ENCODE measurements at regions not wholly inside any gene's neighbourhood (a gene's known extent, or its start where the extent isn't known, plus 50 kb on each side); places are given as distances from the start of the nearest gene placed in this dataset.
"Not testable (repeated sequence)": the region's sequence is repeated elsewhere in the genome, so short reads cannot be mapped to it uniquely, and the experiment has no call there.

- DNase-seq = not testable (repeated sequence)
Observed at GRCh38 chr7:76708446-76708845, 81.4 kb upstream of the POMZP3 start.

DNA sequence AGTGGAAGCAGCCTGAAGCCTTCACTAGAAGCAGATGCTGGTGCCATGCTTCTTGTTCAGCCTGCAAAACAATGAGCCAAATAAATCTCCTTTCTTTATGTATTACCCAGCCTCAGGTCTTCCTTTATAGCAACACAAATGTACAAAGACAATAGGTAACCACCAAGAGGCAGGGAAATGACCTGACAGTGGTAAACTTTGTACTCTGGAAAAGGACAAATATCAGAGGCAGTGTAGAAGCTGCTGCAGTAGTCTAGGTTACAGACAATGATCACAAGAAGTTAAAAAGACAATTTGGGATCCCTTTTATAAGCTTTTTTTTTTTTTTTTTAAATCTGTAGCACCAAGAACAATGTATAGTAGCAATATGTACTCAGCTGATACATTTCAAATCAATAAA is 76.7 kb upstream of the POMZP3 start:
- DNase-seq = not testable (repeated sequence)

- DNase-seq = not testable (repeated sequence)
Observed at GRCh38 chr7:76686277-76686676, 59.2 kb upstream of the POMZP3 start.

DNA sequence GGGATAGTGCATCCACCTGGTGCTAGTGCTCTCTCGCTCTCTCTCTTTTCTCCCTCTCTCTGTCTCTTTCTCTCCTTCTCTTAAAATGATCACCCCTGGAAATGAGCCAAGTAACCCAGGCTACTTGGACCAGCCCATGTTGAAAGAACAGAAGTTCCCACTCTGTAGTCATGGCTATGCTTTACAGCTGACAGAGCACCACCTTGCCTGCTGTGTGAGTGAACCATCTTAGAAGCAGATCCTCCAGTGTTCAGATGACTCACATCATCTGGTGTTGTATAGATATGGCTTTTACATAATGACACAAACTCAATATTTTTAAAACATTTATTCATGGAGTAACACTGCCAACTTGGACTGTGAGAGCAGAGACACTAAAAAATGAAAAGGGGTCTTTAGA is 57.7 kb upstream of the POMZP3 start:
- DNase-seq = not testable (repeated sequence)

DNA sequence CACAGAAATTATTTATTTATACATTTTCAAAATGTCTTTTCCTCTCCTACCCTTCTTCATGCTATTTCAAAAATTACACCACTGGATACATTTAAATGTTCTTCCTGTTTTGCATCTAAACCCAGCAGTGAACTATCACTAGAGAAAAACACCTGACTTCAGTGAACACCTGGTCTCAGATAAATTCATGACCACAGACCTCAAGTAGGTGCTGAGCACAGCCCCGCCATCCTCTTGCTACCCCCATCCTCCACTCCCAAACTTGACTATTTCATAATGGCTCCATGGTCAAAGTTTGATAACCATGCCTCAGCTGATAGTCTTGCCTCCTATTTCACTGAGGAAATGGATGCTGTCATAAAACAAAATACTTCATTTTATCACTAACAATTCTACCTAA is 56.6 kb upstream of the POMZP3 start:
- DNase-seq = not testable (repeated sequence)

- DNase-seq = not testable (repeated sequence)
Observed at GRCh38 chr7:76681810-76682209, 54.7 kb upstream of the POMZP3 start.

- not testable (repeated sequence) for DNase-seq
Observed at GRCh38 chr7:76679174-76679573, 52.1 kb upstream of the POMZP3 start.

GRCh38 chr7:76678500-76678899 is 51.4 kb upstream of the POMZP3 start:
- not testable (repeated sequence) for DNase-seq

DNA sequence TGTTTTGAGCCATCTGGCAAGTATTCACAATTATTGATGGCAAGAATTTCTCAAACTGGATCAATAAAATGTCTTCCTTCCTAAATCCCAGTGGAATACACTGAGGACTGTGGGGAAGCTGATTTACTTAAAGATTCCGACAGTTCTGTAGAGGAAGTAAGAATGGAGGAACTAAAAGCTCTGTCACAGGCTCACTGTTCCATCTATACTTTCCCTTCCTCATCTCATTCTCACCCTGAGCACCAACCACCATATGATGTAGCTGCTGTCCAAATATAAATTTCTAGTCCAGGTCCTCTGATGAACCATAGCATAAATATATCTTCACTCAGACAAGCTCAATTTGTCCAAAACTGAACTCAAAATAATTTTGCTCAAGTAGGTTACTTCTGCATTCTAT is 49.8 kb upstream of the POMZP3 start:
- DNase-seq = not testable (repeated sequence)

Data from NCI-H2171 (cell line).